Mucosa of gallbladder (tissue), 1 donor: ENCODE measurements at regions not wholly inside any gene's neighbourhood (a gene's known extent, or its start where the extent isn't known, plus 50 kb on each side); places are given as distances from the start of the nearest gene placed in this dataset.
"Not testable (repeated sequence)": the region's sequence is repeated elsewhere in the genome, so short reads cannot be mapped to it uniquely, and the experiment has no call there.

Experiments
- DNase-seq: peaks from one replicate; pipeline ENCODE4 v3.0.0-alpha.2; 2020; ENCODE audit warnings: low spot score
- donor health status: DM: no; HTN: no; CAD: no.

GRCh38 chr20:12581644-12582289 is 427.0 kb upstream of the SPTLC3 start:
- no peak for DNase-seq

- DNase-seq: not testable (repeated sequence)
Measured at GRCh38 chr20:12582710-12583109, 426.1 kb upstream of the SPTLC3 start.

- no peak for DNase-seq
Measured at GRCh38 chr20:12591949-12592470, 416.8 kb upstream of the SPTLC3 start.

- no peak for DNase-seq
Measured at GRCh38 chr20:12592756-12593155, 416.0 kb upstream of the SPTLC3 start.

GRCh38 chr20:12593342-12593873 is 415.4 kb upstream of the SPTLC3 start:
- no peak for DNase-seq

- DNase-seq: no peak
Measured at GRCh38 chr20:12594410-12595088, 414.2 kb upstream of the SPTLC3 start.

GRCh38 chr20:12595841-12596240 is 412.9 kb upstream of the SPTLC3 start:
- no peak for DNase-seq

- DNase-seq: no peak
Measured at GRCh38 chr20:12596863-12597262, 411.9 kb upstream of the SPTLC3 start.

GRCh38 chr20:12597551-12597950 is 411.2 kb upstream of the SPTLC3 start:
- no peak for DNase-seq

- no peak for DNase-seq
Measured at GRCh38 chr20:12598894-12599293, 409.9 kb upstream of the SPTLC3 start.

GRCh38 chr20:12599494-12599893 is 409.3 kb upstream of the SPTLC3 start:
- no peak for DNase-seq

- DNase-seq: no peak
Measured at GRCh38 chr20:12605751-12606150, 403.0 kb upstream of the SPTLC3 start.

- no peak for DNase-seq
Measured at GRCh38 chr20:12610871-12611270, 397.9 kb upstream of the SPTLC3 start.

- no peak for DNase-seq
Measured at GRCh38 chr20:12614764-12615163, 394.0 kb upstream of the SPTLC3 start.

- DNase-seq: no peak
Measured at GRCh38 chr20:12617076-12617475, 391.7 kb upstream of the SPTLC3 start.

GRCh38 chr20:12623870-12624269 is 384.9 kb upstream of the SPTLC3 start:
- no peak for DNase-seq

GRCh38 chr20:12627485-12627884 is 381.3 kb upstream of the SPTLC3 start:
- DNase-seq: no peak

- no peak for DNase-seq
Measured at GRCh38 chr20:12638633-12639312, 370.0 kb upstream of the SPTLC3 start.

GRCh38 chr20:12640251-12640650 is 368.5 kb upstream of the SPTLC3 start:
- DNase-seq: no peak

GRCh38 chr20:12641619-12642018 is 367.2 kb upstream of the SPTLC3 start:
- no peak for DNase-seq

- DNase-seq: no peak
Measured at GRCh38 chr20:12644461-12644860, 364.3 kb upstream of the SPTLC3 start.

- DNase-seq: no peak
Measured at GRCh38 chr20:12649234-12649633, 359.5 kb upstream of the SPTLC3 start.

GRCh38 chr20:12653642-12654041 is 355.1 kb upstream of the SPTLC3 start:
- no peak for DNase-seq
